Neural crest cell (in vitro differentiated cells): ENCODE measurements at regions not wholly inside any gene's neighbourhood (a gene's known extent, or its start where the extent isn't known, plus 50 kb on each side); places are given as distances from the start of the nearest gene placed in this dataset.
"Not testable (repeated sequence)": the region's sequence is repeated elsewhere in the genome, so short reads cannot be mapped to it uniquely, and the experiment has no call there.

Experiments
- DNase-seq: peaks from one replicate; pipeline ENCODE4 v3.0.0; 2021; ENCODE audit warnings: low read depth, mixed read lengths, low spot score
- H3K27ac Mint-ChIP-seq: one replicate; pipeline ENCODE4 v1.8.0; 2021; ENCODE audit warnings: mild to moderate bottlenecking, mixed read lengths; ENCODE audit not compliant: unreplicated experiment
- H3K27me3 Mint-ChIP-seq: 2 replicates; pipeline ENCODE4 v1.8.0; 2021; ENCODE audit warnings: low read depth, mild to moderate bottlenecking, mixed read lengths
- H3K36me3 Mint-ChIP-seq: 2 replicates; pipeline ENCODE4 v1.8.0; 2021; ENCODE audit warnings: low read depth, mild to moderate bottlenecking, mixed read lengths
- H3K4me1 Mint-ChIP-seq: 2 replicates; pipeline ENCODE4 v1.8.0; 2021; ENCODE audit warnings: mixed read lengths
- H3K4me3 Mint-ChIP-seq: one replicate; pipeline ENCODE4 v1.8.0; 2021; ENCODE audit warnings: mild to moderate bottlenecking, mixed read lengths
- H3K9me3 Mint-ChIP-seq: 2 replicates; pipeline ENCODE4 v1.8.0; 2021; ENCODE audit warnings: mixed read lengths
- TF ChIP-seq, protein P1 (sequence below): fragments of 200-600 bp; sonication (generic); conservative IDR thresholded peaks from 2 replicates; pipeline ENCODE4 v1.5.0; 2021; ENCODE audit warnings: antibody characterized with exemption, mild to moderate bottlenecking

DNA sequence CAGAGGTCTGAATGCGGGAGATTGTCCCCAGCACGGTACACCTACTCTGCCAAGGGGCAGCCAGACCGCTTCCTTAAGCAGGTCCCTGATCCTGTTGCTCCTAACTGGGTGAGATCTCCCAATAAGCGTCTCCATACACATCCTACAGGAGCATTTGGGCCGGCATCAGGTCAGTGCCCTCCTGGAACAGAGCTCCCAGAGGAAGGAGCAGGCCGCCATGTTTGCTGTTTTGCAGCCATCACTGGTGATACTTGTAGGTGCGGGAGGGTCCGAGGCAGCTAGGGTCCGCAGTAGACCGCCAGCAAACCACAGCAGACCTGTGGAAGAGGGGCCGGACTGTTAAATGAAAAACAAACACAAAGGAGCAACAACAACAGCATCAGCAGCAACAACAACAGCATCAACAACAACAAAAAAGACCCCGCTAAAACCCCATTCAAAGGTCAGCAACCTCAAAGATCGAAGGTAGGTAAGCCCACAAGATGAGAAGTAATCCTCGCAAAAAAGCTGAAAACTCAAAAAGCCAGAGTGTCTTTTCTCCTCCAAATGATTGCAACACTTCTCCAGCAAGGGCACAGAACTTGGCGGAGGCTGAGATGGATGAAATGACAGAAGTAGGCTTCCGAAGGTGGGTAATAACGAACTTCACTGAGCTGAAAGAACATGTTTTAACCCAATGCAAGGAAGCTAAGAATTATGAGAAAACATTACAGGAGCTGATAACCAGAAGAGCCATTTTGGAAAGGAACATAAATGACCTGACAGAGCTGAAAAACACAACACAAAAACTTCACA, 79.0 kb upstream of the CDH7 start:
- Mint-ChIP-seq H3K27me3 (no peaks in the 10 kb centered on the region), H3K4me1 (no peaks in the 10 kb centered on the region), H3K9me3 (peaks cover 12% of the 10 kb centered on the region), H3K4me3 (no peak overlapping the region), H3K27ac (peak overlapping the region; percentile 20), H3K36me3 (no peaks in the 10 kb centered on the region)
- DNase-seq: no peak
- TF ChIP-seq, protein P1, sequence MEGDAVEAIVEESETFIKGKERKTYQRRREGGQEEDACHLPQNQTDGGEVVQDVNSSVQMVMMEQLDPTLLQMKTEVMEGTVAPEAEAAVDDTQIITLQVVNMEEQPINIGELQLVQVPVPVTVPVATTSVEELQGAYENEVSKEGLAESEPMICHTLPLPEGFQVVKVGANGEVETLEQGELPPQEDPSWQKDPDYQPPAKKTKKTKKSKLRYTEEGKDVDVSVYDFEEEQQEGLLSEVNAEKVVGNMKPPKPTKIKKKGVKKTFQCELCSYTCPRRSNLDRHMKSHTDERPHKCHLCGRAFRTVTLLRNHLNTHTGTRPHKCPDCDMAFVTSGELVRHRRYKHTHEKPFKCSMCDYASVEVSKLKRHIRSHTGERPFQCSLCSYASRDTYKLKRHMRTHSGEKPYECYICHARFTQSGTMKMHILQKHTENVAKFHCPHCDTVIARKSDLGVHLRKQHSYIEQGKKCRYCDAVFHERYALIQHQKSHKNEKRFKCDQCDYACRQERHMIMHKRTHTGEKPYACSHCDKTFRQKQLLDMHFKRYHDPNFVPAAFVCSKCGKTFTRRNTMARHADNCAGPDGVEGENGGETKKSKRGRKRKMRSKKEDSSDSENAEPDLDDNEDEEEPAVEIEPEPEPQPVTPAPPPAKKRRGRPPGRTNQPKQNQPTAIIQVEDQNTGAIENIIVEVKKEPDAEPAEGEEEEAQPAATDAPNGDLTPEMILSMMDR: no peak

DNA sequence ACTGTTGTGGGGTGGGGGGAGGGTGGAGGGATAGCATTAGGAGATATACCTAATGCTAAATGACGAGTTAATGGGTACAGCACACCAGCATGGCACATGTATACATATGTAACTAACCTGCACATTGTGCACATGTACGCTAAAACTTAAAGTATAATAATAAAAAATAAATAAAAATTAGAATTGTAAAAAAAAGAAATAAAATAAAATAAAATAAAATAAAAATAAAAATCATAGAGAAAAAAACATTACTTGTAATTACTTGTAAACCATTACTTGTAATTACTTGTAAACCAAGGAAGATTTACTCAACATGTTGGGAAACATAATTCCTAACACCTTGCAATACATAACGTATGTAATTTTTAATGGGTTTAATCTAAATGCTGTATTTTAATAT, 80.7 kb upstream of the CDH7 start:
- DNase-seq, H3K4me1 Mint-ChIP-seq, H3K27me3 Mint-ChIP-seq, H3K36me3 Mint-ChIP-seq, H3K27ac Mint-ChIP-seq, H3K4me3 Mint-ChIP-seq: not testable (repeated sequence)
- H3K9me3 Mint-ChIP-seq: peaks cover 12% of the 10 kb centered on the region

DNA sequence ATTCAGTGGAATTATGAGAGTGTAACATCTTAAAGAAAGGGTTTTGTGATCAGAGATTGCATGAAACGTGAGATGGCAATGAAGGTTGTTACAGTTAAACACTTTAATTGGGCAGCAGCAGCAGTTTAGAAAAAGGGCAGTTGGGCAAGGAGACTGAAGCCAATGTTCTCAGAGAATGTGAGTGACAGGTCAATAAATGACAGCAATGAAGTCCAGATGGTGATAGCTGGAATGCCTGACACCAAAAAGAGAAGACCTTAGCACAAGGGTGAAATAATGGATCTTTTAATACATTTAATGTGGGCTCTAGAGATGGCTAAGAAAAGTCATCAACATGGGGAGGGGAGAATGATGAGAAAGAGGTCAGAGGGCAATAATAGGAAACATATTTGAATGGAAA, 89.4 kb upstream of the CDH7 start:
- peaks cover 7% of the 10 kb centered on the region for H3K4me1 Mint-ChIP-seq
- no peaks in the 10 kb centered on the region for H3K27me3 Mint-ChIP-seq
- no peak for DNase-seq
- no peaks in the 10 kb centered on the region for H3K9me3 Mint-ChIP-seq
- TF ChIP-seq, protein P1: no peak
- H3K36me3 Mint-ChIP-seq: no peaks in the 10 kb centered on the region
- H3K4me3 Mint-ChIP-seq: no peak overlapping the region
- H3K27ac Mint-ChIP-seq: no peak overlapping the region

DNA sequence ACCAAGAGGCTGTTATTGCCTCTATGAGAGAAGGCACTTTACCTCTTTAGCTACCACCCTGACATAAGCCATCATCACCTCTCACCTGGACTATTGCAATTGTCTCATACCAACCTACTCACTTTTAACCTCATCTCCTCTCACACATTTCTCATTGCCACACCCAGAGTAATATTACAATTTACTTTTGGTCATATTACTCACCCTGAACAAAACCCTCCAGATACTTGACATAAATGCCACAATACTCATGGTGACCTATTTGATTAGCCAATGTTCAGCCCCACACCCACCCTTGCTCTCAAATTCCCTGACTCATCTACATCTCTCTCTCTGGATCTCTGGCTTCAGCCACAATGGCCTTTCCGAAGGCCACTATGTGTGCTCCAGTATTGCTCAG, 90.9 kb upstream of the CDH7 start:
- H3K9me3 Mint-ChIP-seq: no peaks in the 10 kb centered on the region
- no peaks in the 10 kb centered on the region for H3K27me3 Mint-ChIP-seq
- H3K4me3 Mint-ChIP-seq: no peak overlapping the region
- TF ChIP-seq, protein P1: no peak
- peak overlapping the region; percentile 65 for H3K27ac Mint-ChIP-seq
- peaks cover 7% of the 10 kb centered on the region for H3K4me1 Mint-ChIP-seq
- no peaks in the 10 kb centered on the region for H3K36me3 Mint-ChIP-seq
- DNase-seq: no peak

DNA sequence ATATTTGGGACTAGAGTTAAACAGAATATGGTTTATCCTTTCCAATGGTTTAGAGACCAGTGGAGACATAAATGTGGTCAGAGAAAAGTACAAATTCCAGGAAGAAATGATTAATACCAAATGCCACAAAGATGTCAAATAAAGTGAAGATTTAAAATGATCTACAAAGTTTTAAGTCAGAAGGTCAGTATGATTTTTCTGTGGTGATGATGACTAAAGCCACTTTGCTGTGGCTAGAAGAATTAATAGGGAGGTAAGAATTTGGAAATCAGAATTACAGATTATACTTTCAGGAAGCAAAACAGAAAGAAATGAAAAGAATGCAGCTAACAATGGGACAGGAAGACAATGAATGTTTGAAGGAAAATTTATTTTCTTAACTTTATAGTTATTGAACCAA, 91.5 kb upstream of the CDH7 start:
- Mint-ChIP-seq H3K27ac (no peak overlapping the region), H3K27me3 (no peaks in the 10 kb centered on the region), H3K36me3 (no peaks in the 10 kb centered on the region), H3K9me3 (no peaks in the 10 kb centered on the region), H3K4me1 (peaks cover 7% of the 10 kb centered on the region), H3K4me3 (no peak overlapping the region)
- DNase-seq: no peak
- TF ChIP-seq, protein P1: no peak

DNA sequence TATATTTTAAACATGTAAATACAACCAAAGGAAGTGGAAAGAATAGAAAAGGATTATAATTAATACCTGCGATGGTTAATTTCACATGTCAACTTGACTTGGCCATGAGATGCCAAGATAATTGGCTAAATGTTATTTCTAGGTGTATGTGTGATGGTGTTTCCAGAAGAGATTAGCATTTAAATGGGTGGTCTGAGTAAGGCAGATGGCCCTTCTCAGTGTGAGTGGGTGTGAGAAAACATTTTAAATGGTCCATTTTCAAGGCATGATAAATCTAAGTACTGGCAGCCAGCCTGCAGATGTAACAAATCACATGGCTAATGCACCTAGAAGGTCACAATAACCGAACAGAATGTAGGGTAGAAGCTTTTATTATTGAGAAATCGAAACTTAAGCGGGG, 99.6 kb upstream of the CDH7 start:
- Mint-ChIP-seq H3K4me1 (no peaks in the 10 kb centered on the region), H3K36me3 (no peaks in the 10 kb centered on the region)
- TF ChIP-seq, protein P1: no peak

More for the DNA sequence above, 99.6 kb upstream of the CDH7 start:
- no peak overlapping the region for H3K4me3 Mint-ChIP-seq
- no peak overlapping the region for H3K27ac Mint-ChIP-seq
- H3K27me3 Mint-ChIP-seq: no peaks in the 10 kb centered on the region
- no peak for DNase-seq
- peaks cover 6% of the 10 kb centered on the region for H3K9me3 Mint-ChIP-seq
